NB4 (cell line): ENCODE measurements at regions not wholly inside any gene's neighbourhood (a gene's known extent, or its start where the extent isn't known, plus 50 kb on each side); places are given as distances from the start of the nearest gene placed in this dataset.

ENCODE experiments used
- DNase-seq: peaks from one replicate; pipeline ENCODE4 v3.0.0; 2010; ENCODE audit warnings: low read depth
- H3K4me3 ChIP-seq: one replicate; pipeline ENCODE4 v1.5.1; 2011; ENCODE audit warnings: mild to moderate bottlenecking, low read depth, low read length, moderate library complexity
- MYC ChIP-seq: IDR thresholded peaks from 2 replicates; pipeline ENCODE4 v1.6.1; 2011; ENCODE audit warnings: low read depth, low read length
- POLR2A ChIP-seq: IDR thresholded peaks from 2 replicates; pipeline ENCODE4 v1.6.1; 2011; ENCODE audit warnings: mild to moderate bottlenecking; ENCODE audit not compliant: insufficient read length; ENCODE audit errors: extremely low read depth
- TF ChIP-seq, protein P1 (sequence below): IDR thresholded peaks from 2 replicates; pipeline ENCODE4 v1.6.1; 2011; ENCODE audit warnings: low read depth, low read length
- TF ChIP-seq, protein P2 (sequence below): IDR thresholded peaks from one replicate; pipeline ENCODE4 v1.5.1; 2012; ENCODE audit warnings: low read depth, low read length

DNA sequence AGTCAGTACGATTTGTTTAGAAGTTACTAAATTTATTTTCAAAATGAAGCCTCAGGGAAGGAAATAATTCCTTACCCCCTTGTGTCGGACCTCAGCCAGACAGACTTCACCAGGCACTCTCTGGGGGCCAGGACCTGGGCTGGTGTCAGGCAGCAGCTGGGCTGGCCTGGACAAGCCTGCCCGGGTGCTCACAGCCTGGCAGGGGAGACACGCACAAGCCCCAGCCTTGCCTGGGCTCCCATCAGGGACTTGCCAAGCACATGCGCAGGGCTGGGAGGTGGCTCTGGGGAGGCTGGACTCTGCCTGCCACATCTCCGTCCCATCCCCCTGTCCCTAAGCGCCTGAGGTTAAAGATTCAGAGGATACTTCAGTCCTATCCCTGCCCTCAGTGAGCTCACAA, 56.8 kb upstream of the HS6ST1 start:
- DNase-seq, result no peak
- no peak overlapping the region for H3K4me3 ChIP-seq
- TF ChIP-seq MYC, result no peak
- TF ChIP-seq, protein P1, sequence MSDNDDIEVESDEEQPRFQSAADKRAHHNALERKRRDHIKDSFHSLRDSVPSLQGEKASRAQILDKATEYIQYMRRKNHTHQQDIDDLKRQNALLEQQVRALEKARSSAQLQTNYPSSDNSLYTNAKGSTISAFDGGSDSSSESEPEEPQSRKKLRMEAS, result no peak
- TF ChIP-seq POLR2A, result no peak
- TF ChIP-seq, protein P2, sequence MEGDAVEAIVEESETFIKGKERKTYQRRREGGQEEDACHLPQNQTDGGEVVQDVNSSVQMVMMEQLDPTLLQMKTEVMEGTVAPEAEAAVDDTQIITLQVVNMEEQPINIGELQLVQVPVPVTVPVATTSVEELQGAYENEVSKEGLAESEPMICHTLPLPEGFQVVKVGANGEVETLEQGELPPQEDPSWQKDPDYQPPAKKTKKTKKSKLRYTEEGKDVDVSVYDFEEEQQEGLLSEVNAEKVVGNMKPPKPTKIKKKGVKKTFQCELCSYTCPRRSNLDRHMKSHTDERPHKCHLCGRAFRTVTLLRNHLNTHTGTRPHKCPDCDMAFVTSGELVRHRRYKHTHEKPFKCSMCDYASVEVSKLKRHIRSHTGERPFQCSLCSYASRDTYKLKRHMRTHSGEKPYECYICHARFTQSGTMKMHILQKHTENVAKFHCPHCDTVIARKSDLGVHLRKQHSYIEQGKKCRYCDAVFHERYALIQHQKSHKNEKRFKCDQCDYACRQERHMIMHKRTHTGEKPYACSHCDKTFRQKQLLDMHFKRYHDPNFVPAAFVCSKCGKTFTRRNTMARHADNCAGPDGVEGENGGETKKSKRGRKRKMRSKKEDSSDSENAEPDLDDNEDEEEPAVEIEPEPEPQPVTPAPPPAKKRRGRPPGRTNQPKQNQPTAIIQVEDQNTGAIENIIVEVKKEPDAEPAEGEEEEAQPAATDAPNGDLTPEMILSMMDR, result no peak

- DNase-seq, result peak; percentile 44
Measured at GRCh38 chr2:128376241-128377041, 57.8 kb upstream of the HS6ST1 start.

GRCh38 chr2:128377071-128377910, 58.6 kb upstream of the HS6ST1 start:
- DNase-seq, result no peak
- TF ChIP-seq MYC (no peak), POLR2A (no peak)
- TF ChIP-seq, protein P1, result no peak
- TF ChIP-seq, protein P2, result no peak
- no peak overlapping the region for H3K4me3 ChIP-seq

More at GRCh38 chr2:128376241-128377041, 57.8 kb upstream of the HS6ST1 start:
- no peak overlapping the region for H3K4me3 ChIP-seq
- no peak for TF ChIP-seq POLR2A
- TF ChIP-seq MYC, result no peak

GRCh38 chr2:128378231-128379020, 59.8 kb upstream of the HS6ST1 start:
- H3K4me3 ChIP-seq, result no peak overlapping the region
- DNase-seq, result no peak
- TF ChIP-seq POLR2A (no peak), MYC (no peak)
- TF ChIP-seq, protein P1, result no peak
- TF ChIP-seq, protein P2, result no peak

- DNase-seq, result no peak
Measured at GRCh38 chr2:128379021-128380015, 60.6 kb upstream of the HS6ST1 start.

More at GRCh38 chr2:128379021-128380015, 60.6 kb upstream of the HS6ST1 start:
- TF ChIP-seq, protein P2, result no peak
- TF ChIP-seq, protein P1, result no peak
- TF ChIP-seq POLR2A, result no peak
- TF ChIP-seq MYC, result no peak
- no peak overlapping the region for H3K4me3 ChIP-seq
